ENCODE measurements at regions not wholly inside any gene's neighbourhood (a gene's known extent, or its start where the extent isn't known, plus 50 kb on each side); places are given as distances from the start of the nearest gene placed in this dataset.
A peak's percentile ranks its signal among the peaks of the same experiment; 100 is the strongest.

DNA sequence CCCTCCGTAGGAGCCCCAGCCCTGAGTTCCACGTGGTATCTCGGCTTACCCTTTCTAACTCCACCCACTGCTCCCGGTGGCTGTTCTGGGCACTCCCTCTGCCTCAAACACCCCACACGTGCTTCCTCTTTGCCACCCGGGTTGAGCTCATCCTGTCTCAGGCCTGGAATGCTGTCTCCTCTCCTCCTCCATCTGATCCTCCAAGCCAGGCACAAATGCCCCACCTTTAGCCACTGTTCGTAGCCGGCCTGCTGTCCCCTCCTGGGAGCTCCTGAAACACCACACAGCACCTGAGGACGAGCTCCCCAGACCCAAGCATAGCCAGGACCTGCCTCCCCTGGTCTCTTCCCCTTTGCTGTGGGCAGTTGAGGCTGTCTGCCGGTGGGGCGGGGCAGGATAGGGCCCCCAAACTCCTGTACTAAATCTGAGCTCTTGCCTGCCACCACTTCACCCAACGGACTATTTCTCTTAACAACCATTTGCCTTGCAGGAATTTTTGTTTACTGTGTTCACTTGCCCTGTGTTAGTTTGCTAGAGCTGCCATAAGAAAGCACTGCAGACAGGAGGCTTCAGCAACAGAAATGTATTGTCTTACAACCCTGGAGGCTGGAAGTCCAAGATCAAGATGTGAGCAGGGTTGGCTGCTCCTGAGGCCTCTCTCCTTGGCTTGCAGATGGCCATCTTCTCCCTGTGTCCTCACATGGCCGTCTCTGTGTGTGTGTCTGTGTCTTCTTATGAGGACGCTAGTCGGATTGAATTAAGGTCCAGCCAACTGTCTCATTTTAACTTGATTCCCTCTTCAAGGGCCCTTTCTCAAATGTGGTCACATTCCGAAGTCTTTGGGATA is 58.3 kb upstream of the SHH start:
- intact Hi-C loops (cut with DNase I; ENCODE audit: low total_unique reads), result no loop called here
- H3K4me3 ChIP-seq, result no peak overlapping the region
- H3K4me1 ChIP-seq, result no peaks in the 10 kb centered on the region
- peak in 1 of 2 donors; percentile 40 for DNase-seq
- no peak overlapping the region for H3K27ac ChIP-seq
- no peaks in the 10 kb centered on the region for H3K9me3 ChIP-seq
- no peaks in the 10 kb centered on the region for H3K36me3 ChIP-seq
- no peak for TF ChIP-seq CTCF (IDR thresholded peaks at IDR 0.05)
- peaks cover 0 to 10% of the 10 kb centered on the region in 2 donors for H3K27me3 ChIP-seq

GRCh38 chr7:155869784-155870076 is 57.5 kb upstream of the SHH start:
- Histone ChIP-seq H3K27ac (no peak overlapping the region), H3K36me3 (no peaks in the 10 kb centered on the region), H3K27me3 (peaks cover 0 to 16% of the 10 kb centered on the region in 2 donors), H3K4me1 (no peaks in the 10 kb centered on the region), H3K9me3 (no peaks in the 10 kb centered on the region), H3K4me3 (no peak overlapping the region)
- peak in 1 of 2 donors; percentile 55 for DNase-seq
- TF ChIP-seq CTCF (IDR thresholded peaks at IDR 0.05), result no peak
- intact Hi-C loops (cut with DNase I; ENCODE audit: low total_unique reads), result no loop called here

DNA sequence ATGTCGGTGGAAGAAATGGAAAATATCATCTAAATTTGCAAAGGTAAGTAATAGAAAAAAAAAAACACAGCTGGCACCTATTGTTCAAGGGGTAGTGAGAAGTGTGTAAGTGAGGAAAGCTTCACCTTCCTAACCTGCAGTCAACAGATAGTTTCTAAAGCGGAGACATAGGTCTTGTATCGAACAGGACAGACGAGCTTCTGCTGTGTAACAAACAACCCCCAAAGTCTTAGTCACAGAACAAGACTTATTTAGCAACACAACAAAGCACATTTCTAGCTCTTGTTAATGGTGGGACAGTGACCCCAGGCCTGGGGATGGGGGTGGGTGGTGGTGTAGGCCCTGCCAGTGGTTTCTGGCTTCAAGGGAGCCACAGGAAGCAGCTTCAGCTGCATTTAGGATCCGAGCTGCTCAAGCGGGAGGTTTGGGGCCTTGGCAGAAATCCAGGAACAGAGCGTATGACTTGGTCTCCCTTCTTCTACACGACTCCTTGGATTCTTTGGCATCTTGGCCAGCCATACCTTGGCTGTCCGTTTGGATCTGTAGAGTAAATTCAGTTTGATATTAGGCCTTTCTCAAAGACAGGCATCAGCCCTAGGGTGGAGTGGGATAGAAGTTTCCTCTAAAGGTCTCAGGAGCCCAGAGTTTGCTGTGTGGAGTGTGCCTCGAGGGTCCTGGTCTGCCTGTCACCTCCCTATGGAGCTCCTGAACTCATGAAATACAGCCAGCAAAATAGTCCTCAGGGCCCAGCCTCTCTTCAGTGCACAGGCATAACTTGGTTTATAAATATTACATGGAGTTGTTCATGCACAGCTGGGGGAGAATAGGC is 56.9 kb upstream of the SHH start:
- no peak for TF ChIP-seq CTCF (IDR thresholded peaks at IDR 0.05)
- Histone ChIP-seq H3K27ac (no peak overlapping the region), H3K9me3 (no peaks in the 10 kb centered on the region), H3K4me3 (no peak overlapping the region), H3K27me3 (peaks cover 0 to 17% of the 10 kb centered on the region in 2 donors), H3K36me3 (no peaks in the 10 kb centered on the region), H3K4me1 (no peaks in the 10 kb centered on the region)
- DNase-seq, result peak in 1 of 2 donors; percentile 39
- intact Hi-C loops (cut with DNase I; ENCODE audit: low total_unique reads), result no loop called here

- H3K27ac ChIP-seq, result no peak overlapping the region
- no peaks in the 10 kb centered on the region for H3K36me3 ChIP-seq
- intact Hi-C loops (cut with DNase I; ENCODE audit: low total_unique reads), result no loop called here
- no peak for TF ChIP-seq CTCF (IDR thresholded peaks at IDR 0.05)
- H3K4me1 ChIP-seq, result no peaks in the 10 kb centered on the region
- H3K27me3 ChIP-seq, result peaks cover 0 to 17% of the 10 kb centered on the region in 2 donors
- peak in 1 of 2 donors; percentile 7 for DNase-seq
- no peaks in the 10 kb centered on the region for H3K9me3 ChIP-seq
- H3K4me3 ChIP-seq, result no peak overlapping the region
Observed at GRCh38 chr7:155867734-155868400, 55.6 kb upstream of the SHH start.

- Histone ChIP-seq H3K9me3 (no peaks in the 10 kb centered on the region), H3K4me3 (no peak overlapping the region), H3K36me3 (no peaks in the 10 kb centered on the region), H3K27ac (no peak overlapping the region), H3K4me1 (no peaks in the 10 kb centered on the region), H3K27me3 (peaks cover 0 to 17% of the 10 kb centered on the region in 2 donors)
- intact Hi-C loops (cut with DNase I; ENCODE audit: low total_unique reads), result no loop called here
- no peak for DNase-seq
- TF ChIP-seq CTCF (IDR thresholded peaks at IDR 0.05), result no peak
Observed at GRCh38 chr7:155867280-155867679, 55.0 kb upstream of the SHH start.
